Breast epithelium (tissue), 4 donors: ENCODE measurements at regions not wholly inside any gene's neighbourhood (a gene's known extent, or its start where the extent isn't known, plus 50 kb on each side); places are given as distances from the start of the nearest gene placed in this dataset.

ENCODE experiments used
- DNase-seq, 2 donors: peaks; one replicate each; pipeline ENCODE4 v3.0.0-alpha.2; 2019; ENCODE audit warnings: low spot score in 2 of 2
- H3K27ac ChIP-seq, 2 donors: fragments of 200-600 bp; sonication (generic) in 1 of 2; one replicate each; pipeline ENCODE4 v1.5.1; 2016 to 2019; ENCODE audit warnings: mild to moderate bottlenecking in 1 of 2
- H3K27me3 ChIP-seq, 2 donors: fragments of 200-600 bp; sonication (generic) in 1 of 2; one replicate each; pipeline versions ENCODE4 v1.5.1 to v1.6.0; 2017 to 2019; ENCODE audit warnings: control low read depth in 1 of 2, mild to moderate bottlenecking in 1 of 2
- H3K36me3 ChIP-seq: fragments of 200-600 bp; one replicate; pipeline ENCODE4 v1.5.1; 2019
- H3K4me1 ChIP-seq, 2 donors: fragments of 200-600 bp; sonication (generic); one replicate each; pipeline ENCODE4 v1.5.1; 2016 to 2019; ENCODE audit warnings: control low read depth in 1 of 2
- H3K4me3 ChIP-seq, 3 donors: fragments of 200-600 bp; sonication (generic); 1 replicate in 2 of 3; 2 replicates in 1 of 3; pipeline ENCODE4 v1.5.1; 2016 to 2019; ENCODE audit warnings: mild to moderate bottlenecking in 3 of 3, moderate library complexity in 2 of 3
- H3K9me3 ChIP-seq, 2 donors: fragments of 200-600 bp; sonication (generic) in 1 of 2; one replicate each; pipeline ENCODE4 v1.5.1; 2016 to 2019; ENCODE audit warnings: control low read depth in 1 of 2
- POLR2A ChIP-seq: fragments of 450-650 bp; IDR thresholded peaks from one replicate; pipeline ENCODE4 v1.6.1; 2016; ENCODE audit warnings: antibody characterized with exemption, mild to moderate bottlenecking, moderate library complexity
- POLR2AphosphoS5 ChIP-seq, 3 donors: sonication (generic); formaldehyde crosslinking; IDR thresholded peaks; one replicate each; pipeline ENCODE4 v1.6.1; 2017; ENCODE audit warnings: antibody characterized with exemption in 3 of 3
- intact Hi-C: fragments of 100-400 bp; cut with DNase I; formaldehyde crosslinking; loops from one replicate; pipeline ENCODE4 v1.15.1; 2023; ENCODE audit warnings: low total_unique reads
- TF ChIP-seq, protein P1 (sequence below), 3 donors: fragments of 450-650 bp; IDR thresholded peaks; one replicate each; pipeline ENCODE4 v1.5.1; 2016 to 2017; ENCODE audit warnings: antibody characterized with exemption in 3 of 3, mild to moderate bottlenecking in 3 of 3, moderate library complexity in 3 of 3

DNA sequence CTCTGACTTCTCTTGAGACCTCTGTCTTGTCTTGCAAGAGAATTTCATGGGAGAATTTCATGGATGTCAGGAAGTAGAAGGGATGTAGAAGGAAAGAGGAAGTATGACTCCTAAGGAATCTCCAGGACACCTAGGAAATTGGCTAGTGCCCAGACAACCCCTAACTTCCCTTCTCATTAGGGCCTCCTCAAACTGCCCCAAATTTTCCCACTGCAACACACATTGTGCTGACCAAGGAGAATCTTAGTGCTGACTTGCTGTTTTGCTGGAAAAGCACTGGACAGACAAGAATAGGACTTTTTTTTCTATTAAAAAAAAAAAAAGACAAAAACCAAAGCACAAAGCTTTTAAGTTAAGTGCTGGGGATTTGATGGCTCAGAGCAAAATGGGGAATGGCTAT, 236.1 kb upstream of the CADM1 start:
- no peak overlapping the region for H3K27ac ChIP-seq
- DNase-seq = no peak
- no peaks in the 10 kb centered on the region for H3K9me3 ChIP-seq
- no peaks in the 10 kb centered on the region for H3K36me3 ChIP-seq
- H3K4me1 ChIP-seq = no peaks in the 10 kb centered on the region
- H3K27me3 ChIP-seq = no peaks in the 10 kb centered on the region
- intact Hi-C loops = no loop called here
- no peak overlapping the region for H3K4me3 ChIP-seq
- TF ChIP-seq POLR2AphosphoS5 (IDR thresholded peaks at IDR 0.05) = no peak
- TF ChIP-seq, protein P1, sequence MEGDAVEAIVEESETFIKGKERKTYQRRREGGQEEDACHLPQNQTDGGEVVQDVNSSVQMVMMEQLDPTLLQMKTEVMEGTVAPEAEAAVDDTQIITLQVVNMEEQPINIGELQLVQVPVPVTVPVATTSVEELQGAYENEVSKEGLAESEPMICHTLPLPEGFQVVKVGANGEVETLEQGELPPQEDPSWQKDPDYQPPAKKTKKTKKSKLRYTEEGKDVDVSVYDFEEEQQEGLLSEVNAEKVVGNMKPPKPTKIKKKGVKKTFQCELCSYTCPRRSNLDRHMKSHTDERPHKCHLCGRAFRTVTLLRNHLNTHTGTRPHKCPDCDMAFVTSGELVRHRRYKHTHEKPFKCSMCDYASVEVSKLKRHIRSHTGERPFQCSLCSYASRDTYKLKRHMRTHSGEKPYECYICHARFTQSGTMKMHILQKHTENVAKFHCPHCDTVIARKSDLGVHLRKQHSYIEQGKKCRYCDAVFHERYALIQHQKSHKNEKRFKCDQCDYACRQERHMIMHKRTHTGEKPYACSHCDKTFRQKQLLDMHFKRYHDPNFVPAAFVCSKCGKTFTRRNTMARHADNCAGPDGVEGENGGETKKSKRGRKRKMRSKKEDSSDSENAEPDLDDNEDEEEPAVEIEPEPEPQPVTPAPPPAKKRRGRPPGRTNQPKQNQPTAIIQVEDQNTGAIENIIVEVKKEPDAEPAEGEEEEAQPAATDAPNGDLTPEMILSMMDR (IDR thresholded peaks at IDR 0.05) = no peak
- no peak for TF ChIP-seq POLR2A

DNA sequence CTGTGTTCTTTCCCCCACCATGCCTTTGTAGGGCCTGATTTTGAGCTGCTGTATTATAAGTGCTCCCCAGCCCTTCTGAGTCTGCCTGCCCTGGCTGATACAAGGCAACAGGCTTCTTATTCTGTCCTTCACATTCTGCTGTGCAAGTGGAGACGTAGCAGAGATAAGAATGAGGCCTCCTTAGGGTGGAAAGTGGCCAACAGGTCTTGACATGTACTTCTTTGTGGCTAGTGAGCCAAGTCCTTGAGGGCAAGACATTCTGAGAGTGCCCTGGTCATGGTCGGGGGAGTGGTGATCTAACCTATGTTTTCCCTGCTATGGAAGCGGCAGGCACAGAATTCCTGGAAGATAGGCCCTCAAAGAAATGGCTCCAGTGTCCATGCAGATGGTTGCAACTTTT, 235.7 kb upstream of the CADM1 start:
- intact Hi-C loops = no loop called here
- H3K4me3 ChIP-seq = no peak overlapping the region
- DNase-seq = no peak
- no peaks in the 10 kb centered on the region for H3K27me3 ChIP-seq
- H3K27ac ChIP-seq = no peak overlapping the region
- no peaks in the 10 kb centered on the region for H3K4me1 ChIP-seq
- H3K9me3 ChIP-seq = no peaks in the 10 kb centered on the region
- no peaks in the 10 kb centered on the region for H3K36me3 ChIP-seq
- TF ChIP-seq POLR2A = no peak

DNA sequence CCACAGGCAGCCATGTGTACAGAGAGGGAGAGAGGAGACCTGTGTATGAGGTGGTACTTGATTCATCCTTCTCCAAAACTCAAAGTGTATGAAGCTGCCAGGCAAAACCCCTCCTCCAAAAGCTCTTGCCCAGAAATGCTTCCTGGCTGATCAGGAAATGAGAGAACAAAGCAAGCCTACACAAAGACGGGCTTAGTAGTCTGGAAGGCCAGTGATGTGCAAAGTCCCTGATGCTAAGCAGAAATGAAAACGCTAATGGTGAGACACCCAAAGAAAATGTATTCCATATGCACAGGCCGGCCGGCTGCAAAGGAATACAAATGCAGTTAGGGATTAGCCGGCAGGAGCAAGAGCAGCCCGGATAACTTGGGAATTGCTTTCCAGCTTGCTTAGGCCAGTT, 234.9 kb upstream of the CADM1 start:
- TF ChIP-seq, protein P1 (IDR thresholded peaks at IDR 0.05) = no peak
- no peak for TF ChIP-seq POLR2AphosphoS5 (IDR thresholded peaks at IDR 0.05)
- TF ChIP-seq POLR2A = no peak
- intact Hi-C loops = no loop called here
- no peak for DNase-seq

DNA sequence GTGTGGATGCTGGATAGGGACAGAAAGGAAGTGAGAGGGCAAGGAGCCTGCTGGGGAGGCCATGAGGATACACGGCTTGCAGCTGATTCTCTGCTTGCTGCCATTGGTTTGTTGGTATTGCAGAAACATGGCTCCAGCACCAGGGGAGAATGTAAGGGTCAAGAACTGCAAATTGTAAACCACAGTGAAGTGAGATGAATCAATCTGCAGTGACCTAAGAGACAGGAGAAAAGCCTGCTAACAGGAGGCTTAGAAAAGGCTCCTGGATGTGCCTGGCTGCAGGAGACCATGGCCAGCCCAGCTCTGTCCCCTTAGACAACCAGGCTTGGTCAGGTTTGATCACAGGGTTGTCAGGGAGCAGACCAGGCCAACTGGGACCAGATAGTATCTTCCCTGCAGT, 233.7 kb upstream of the CADM1 start:
- H3K9me3 ChIP-seq = no peaks in the 10 kb centered on the region
- H3K4me1 ChIP-seq = no peaks in the 10 kb centered on the region
- intact Hi-C loops = no loop called here
- DNase-seq = no peak
- TF ChIP-seq, protein P1 (IDR thresholded peaks at IDR 0.05) = no peak
- no peak for TF ChIP-seq POLR2A
- TF ChIP-seq POLR2AphosphoS5 (IDR thresholded peaks at IDR 0.05) = no peak
- no peak overlapping the region for H3K4me3 ChIP-seq
- H3K27me3 ChIP-seq = no peaks in the 10 kb centered on the region
- no peaks in the 10 kb centered on the region for H3K36me3 ChIP-seq
- no peak overlapping the region for H3K27ac ChIP-seq

More for the DNA sequence above, 234.9 kb upstream of the CADM1 start:
- Histone ChIP-seq H3K4me3 (no peak overlapping the region), H3K27me3 (no peaks in the 10 kb centered on the region), H3K9me3 (no peaks in the 10 kb centered on the region), H3K36me3 (no peaks in the 10 kb centered on the region), H3K27ac (no peak overlapping the region), H3K4me1 (no peaks in the 10 kb centered on the region)

DNA sequence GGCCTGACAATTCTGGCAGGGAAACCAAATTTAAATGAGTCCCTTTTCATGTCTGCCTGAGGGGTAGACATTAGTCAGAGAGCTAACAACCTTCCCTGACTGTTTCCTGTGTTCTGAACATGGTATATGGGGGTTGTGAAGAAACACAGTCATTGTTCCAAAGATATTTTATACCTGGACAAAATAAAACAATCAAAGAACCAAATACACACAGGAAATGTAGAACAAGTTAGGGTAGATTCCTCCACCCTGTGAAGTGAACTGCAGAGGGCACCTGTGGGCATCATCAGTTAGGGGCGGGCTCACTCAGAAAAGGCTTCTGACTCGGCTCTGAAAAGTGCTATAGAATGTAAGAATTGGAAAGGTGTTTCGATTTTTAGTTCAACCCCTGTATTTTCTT, 231.9 kb upstream of the CADM1 start:
- Histone ChIP-seq H3K4me1 (no peaks in the 10 kb centered on the region), H3K4me3 (no peak overlapping the region), H3K27me3 (no peaks in the 10 kb centered on the region), H3K27ac (no peak overlapping the region), H3K9me3 (no peaks in the 10 kb centered on the region), H3K36me3 (no peaks in the 10 kb centered on the region)
- intact Hi-C loops = no loop called here
- TF ChIP-seq POLR2A (no peak), POLR2AphosphoS5 (IDR thresholded peaks at IDR 0.05) (no peak)
- TF ChIP-seq, protein P1 (IDR thresholded peaks at IDR 0.05) = no peak
- no peak for DNase-seq

DNA sequence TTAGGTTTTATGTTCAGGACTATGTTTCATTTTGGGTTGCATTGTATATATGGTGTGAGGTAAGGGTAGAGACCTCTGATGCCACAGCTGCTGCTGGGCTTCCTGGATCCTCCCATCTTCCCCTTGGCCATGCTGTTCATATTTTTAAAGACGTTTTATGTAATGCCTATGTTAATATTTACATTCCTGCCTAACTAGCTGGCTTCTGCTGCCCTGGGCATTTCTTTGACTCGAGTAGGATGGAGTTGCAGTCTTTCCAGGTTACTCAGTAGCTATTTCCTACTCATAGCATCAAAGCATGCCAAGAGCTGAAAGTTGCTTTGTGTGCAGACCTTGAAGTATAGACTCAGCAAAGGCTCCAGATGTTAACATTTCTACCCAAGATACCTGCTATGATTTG, 220.5 kb upstream of the CADM1 start:
- H3K4me3 ChIP-seq = no peak overlapping the region
- DNase-seq = no peak
- TF ChIP-seq POLR2AphosphoS5 (IDR thresholded peaks at IDR 0.05) (no peak), POLR2A (no peak)
- TF ChIP-seq, protein P1 (IDR thresholded peaks at IDR 0.05) = no peak
- intact Hi-C loops = no loop called here
- H3K27ac ChIP-seq = no peak overlapping the region
- H3K27me3 ChIP-seq = no peaks in the 10 kb centered on the region
- H3K4me1 ChIP-seq = no peaks in the 10 kb centered on the region
- H3K36me3 ChIP-seq = no peaks in the 10 kb centered on the region
- H3K9me3 ChIP-seq = no peaks in the 10 kb centered on the region
